ENCODE measurements at regions not wholly inside any gene's neighbourhood (a gene's known extent, or its start where the extent isn't known, plus 50 kb on each side); places are given as distances from the start of the nearest gene placed in this dataset.

GRCh38 chr18:39624961-39625360 is 2059.4 kb upstream of the CELF4 start:
- TF ChIP-seq, protein P1, sequence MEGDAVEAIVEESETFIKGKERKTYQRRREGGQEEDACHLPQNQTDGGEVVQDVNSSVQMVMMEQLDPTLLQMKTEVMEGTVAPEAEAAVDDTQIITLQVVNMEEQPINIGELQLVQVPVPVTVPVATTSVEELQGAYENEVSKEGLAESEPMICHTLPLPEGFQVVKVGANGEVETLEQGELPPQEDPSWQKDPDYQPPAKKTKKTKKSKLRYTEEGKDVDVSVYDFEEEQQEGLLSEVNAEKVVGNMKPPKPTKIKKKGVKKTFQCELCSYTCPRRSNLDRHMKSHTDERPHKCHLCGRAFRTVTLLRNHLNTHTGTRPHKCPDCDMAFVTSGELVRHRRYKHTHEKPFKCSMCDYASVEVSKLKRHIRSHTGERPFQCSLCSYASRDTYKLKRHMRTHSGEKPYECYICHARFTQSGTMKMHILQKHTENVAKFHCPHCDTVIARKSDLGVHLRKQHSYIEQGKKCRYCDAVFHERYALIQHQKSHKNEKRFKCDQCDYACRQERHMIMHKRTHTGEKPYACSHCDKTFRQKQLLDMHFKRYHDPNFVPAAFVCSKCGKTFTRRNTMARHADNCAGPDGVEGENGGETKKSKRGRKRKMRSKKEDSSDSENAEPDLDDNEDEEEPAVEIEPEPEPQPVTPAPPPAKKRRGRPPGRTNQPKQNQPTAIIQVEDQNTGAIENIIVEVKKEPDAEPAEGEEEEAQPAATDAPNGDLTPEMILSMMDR (IDR thresholded peaks at IDR 0.05; ENCODE audit: low read depth, low read length, poor library complexity, severe bottlenecking): no peak
- TF ChIP-seq EZH2phosphoT487 (IDR thresholded peaks at IDR 0.05; ENCODE audit: borderline replicate concordance, low read length): no peak

Data from DOHH2 (cell line).